ENCODE measurements at regions not wholly inside any gene's neighbourhood (a gene's known extent, or its start where the extent isn't known, plus 50 kb on each side); places are given as distances from the start of the nearest gene placed in this dataset.

GRCh38 chr11:123284454-123284853 is 89.4 kb upstream of the CLMP start:
- H4K20me1 ChIP-seq (ENCODE audit: control insufficient read depth, extremely low read depth, insufficient read depth, low read length) = no peaks in the 10 kb centered on the region
- no peak overlapping the region for H3K27ac ChIP-seq (ENCODE audit: insufficient read depth, low read length)
- H3K27me3 ChIP-seq (ENCODE audit: control insufficient read depth, insufficient read depth, low read length) = peaks cover 13% of the 10 kb centered on the region
- H3K9me3 ChIP-seq (ENCODE audit: control insufficient read depth, insufficient read depth, low read depth, low read length) = no peaks in the 10 kb centered on the region
- H3K9ac ChIP-seq (ENCODE audit: insufficient read depth, low read length) = no peak overlapping the region
- no peaks in the 10 kb centered on the region for H3K79me2 ChIP-seq (ENCODE audit: control insufficient read depth, insufficient read depth, low read length)
- no peak for DNase-seq (ENCODE audit: low read depth in 2 of 2)
- no peak overlapping the region for H3K4me3 ChIP-seq (replicated peaks in 1 of 4; ENCODE audit: control extremely low read depth in 1 of 4, insufficient read depth in 1 of 4, low read depth in 3 of 4, low read length in 4 of 4)
- no peaks in the 10 kb centered on the region for H3K4me1 ChIP-seq (ENCODE audit: control insufficient read depth, extremely low read depth, insufficient read depth, low read length)
- TF ChIP-seq EZH2 (IDR thresholded peaks at IDR 0.05; ENCODE audit: low read length, missing control alignments) (no peak), CTCF (conservative IDR thresholded peaks at IDR 0.05 in 1 of 2, IDR thresholded peaks at IDR 0.05 in 1 of 2; ENCODE audit: low read depth in 1 of 2, low read length in 2 of 2) (no peak)
- no peak overlapping the region for H2AFZ ChIP-seq (ENCODE audit: low read length)
- no peak overlapping the region for H3K4me2 ChIP-seq (ENCODE audit: extremely low read depth, insufficient read depth, low read length)
- no peaks in the 10 kb centered on the region for H3K36me3 ChIP-seq (ENCODE audit: control insufficient read depth, insufficient read depth, low read length)

- H3K27me3 ChIP-seq (ENCODE audit: control insufficient read depth, insufficient read depth, low read length) = peaks cover 18% of the 10 kb centered on the region
- no peaks in the 10 kb centered on the region for H3K79me2 ChIP-seq (ENCODE audit: control insufficient read depth, insufficient read depth, low read length)
- TF ChIP-seq EZH2 (IDR thresholded peaks at IDR 0.05; ENCODE audit: low read length, missing control alignments) (no peak), CTCF (conservative IDR thresholded peaks at IDR 0.05 in 1 of 2, IDR thresholded peaks at IDR 0.05 in 1 of 2; ENCODE audit: low read depth in 1 of 2, low read length in 2 of 2) (no peak)
- no peak overlapping the region for H3K27ac ChIP-seq (ENCODE audit: insufficient read depth, low read length)
- H3K9me3 ChIP-seq (ENCODE audit: control insufficient read depth, insufficient read depth, low read depth, low read length) = no peaks in the 10 kb centered on the region
- H2AFZ ChIP-seq (ENCODE audit: low read length) = no peak overlapping the region
- H4K20me1 ChIP-seq (ENCODE audit: control insufficient read depth, extremely low read depth, insufficient read depth, low read length) = no peaks in the 10 kb centered on the region
- H3K36me3 ChIP-seq (ENCODE audit: control insufficient read depth, insufficient read depth, low read length) = no peaks in the 10 kb centered on the region
- no peak for DNase-seq (ENCODE audit: low read depth in 2 of 2)
- H3K4me3 ChIP-seq (replicated peaks in 1 of 4; ENCODE audit: control extremely low read depth in 1 of 4, insufficient read depth in 1 of 4, low read depth in 3 of 4, low read length in 4 of 4) = no peak overlapping the region
- H3K4me1 ChIP-seq (ENCODE audit: control insufficient read depth, extremely low read depth, insufficient read depth, low read length) = no peaks in the 10 kb centered on the region
- H3K4me2 ChIP-seq (ENCODE audit: extremely low read depth, insufficient read depth, low read length) = no peak overlapping the region
- H3K9ac ChIP-seq (ENCODE audit: insufficient read depth, low read length) = no peak overlapping the region
Observed at GRCh38 chr11:123282597-123282996, 87.5 kb upstream of the CLMP start.

GRCh38 chr11:123273616-123274015 is 78.6 kb upstream of the CLMP start:
- no peak for TF ChIP-seq EZH2 (IDR thresholded peaks at IDR 0.05; ENCODE audit: low read length, missing control alignments)
- peaks cover 5% of the 10 kb centered on the region for H3K27me3 ChIP-seq (ENCODE audit: control insufficient read depth, insufficient read depth, low read length)
- no peak overlapping the region for H3K27ac ChIP-seq (ENCODE audit: insufficient read depth, low read length)
- DNase-seq (ENCODE audit: low read depth in 2 of 2) = no peak
- no peak overlapping the region for H3K4me2 ChIP-seq (ENCODE audit: extremely low read depth, insufficient read depth, low read length)
- no peaks in the 10 kb centered on the region for H3K79me2 ChIP-seq (ENCODE audit: control insufficient read depth, insufficient read depth, low read length)
- no peaks in the 10 kb centered on the region for H3K4me1 ChIP-seq (ENCODE audit: control insufficient read depth, extremely low read depth, insufficient read depth, low read length)
- H3K36me3 ChIP-seq (ENCODE audit: control insufficient read depth, insufficient read depth, low read length) = no peaks in the 10 kb centered on the region
- H2AFZ ChIP-seq (ENCODE audit: low read length) = no peak overlapping the region
- H3K9ac ChIP-seq (ENCODE audit: insufficient read depth, low read length) = no peak overlapping the region
- no peak overlapping the region for H3K4me3 ChIP-seq (replicated peaks in 1 of 4; ENCODE audit: control extremely low read depth in 1 of 4, insufficient read depth in 1 of 4, low read depth in 3 of 4, low read length in 4 of 4)
- no peaks in the 10 kb centered on the region for H4K20me1 ChIP-seq (ENCODE audit: control insufficient read depth, extremely low read depth, insufficient read depth, low read length)
- no peaks in the 10 kb centered on the region for H3K9me3 ChIP-seq (ENCODE audit: control insufficient read depth, insufficient read depth, low read depth, low read length)

Data from fibroblast of lung (primary cell).